Nephron progenitor cell (in vitro differentiated cells): ENCODE measurements at regions not wholly inside any gene's neighbourhood (a gene's known extent, or its start where the extent isn't known, plus 50 kb on each side); places are given as distances from the start of the nearest gene placed in this dataset.

Source experiments
- DNase-seq: peaks from one replicate; pipeline ENCODE4 v3.0.0; 2021
- H3K27ac Mint-ChIP-seq: 2 replicates; pipeline ENCODE4 v1.8.0; 2021; ENCODE audit warnings: mild to moderate bottlenecking, moderate library complexity, mixed read lengths
- H3K27me3 Mint-ChIP-seq: 2 replicates; pipeline ENCODE4 v1.8.0; 2021; ENCODE audit warnings: mild to moderate bottlenecking, low read depth, mixed read lengths; ENCODE audit not compliant: poor library complexity
- H3K36me3 Mint-ChIP-seq: 2 replicates; pipeline ENCODE4 v1.8.0; 2021; ENCODE audit warnings: low read depth, mixed read lengths
- H3K4me1 Mint-ChIP-seq: 2 replicates; pipeline ENCODE4 v1.8.0; 2021; ENCODE audit warnings: mixed read lengths
- H3K4me3 Mint-ChIP-seq: 2 replicates; pipeline ENCODE4 v1.8.0; 2021; ENCODE audit warnings: mild to moderate bottlenecking, moderate library complexity, mixed read lengths
- H3K9me3 Mint-ChIP-seq: 2 replicates; pipeline ENCODE4 v1.8.0; 2021; ENCODE audit warnings: mild to moderate bottlenecking, moderate library complexity, mixed read lengths
- TF ChIP-seq, protein P1 (sequence below): fragments of 200-600 bp; sonication (generic); IDR thresholded peaks from 2 replicates; pipeline ENCODE4 v1.5.0; 2021; ENCODE audit warnings: antibody characterized with exemption

DNA sequence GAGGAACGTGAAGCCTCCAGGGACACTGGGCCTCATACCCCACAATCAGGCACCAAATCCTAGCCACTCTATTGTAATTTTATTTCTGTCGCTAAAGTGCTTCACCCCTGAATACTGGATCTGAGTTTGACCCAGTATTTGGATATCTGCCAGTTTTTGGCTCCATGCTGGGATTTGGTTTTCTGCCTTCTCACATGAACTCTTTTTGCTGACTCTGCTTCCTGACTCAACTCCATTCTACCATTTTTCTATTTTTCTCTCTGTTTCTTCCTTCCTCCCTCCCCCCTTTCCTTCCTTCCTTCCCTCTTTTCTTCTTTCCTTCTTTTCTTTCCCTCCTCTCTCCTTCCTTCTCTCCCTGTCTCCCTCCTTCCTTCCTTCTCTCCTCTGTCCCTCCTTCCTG, 151.3 kb upstream of the GJB5 start:
- Mint-ChIP-seq H3K27me3 (peaks cover 48% of the 10 kb centered on the region), H3K4me3 (no peak overlapping the region), H3K4me1 (peaks cover 19% of the 10 kb centered on the region), H3K27ac (no peak overlapping the region), H3K9me3 (no peaks in the 10 kb centered on the region), H3K36me3 (no peaks in the 10 kb centered on the region)
- DNase-seq = no peak
- TF ChIP-seq, protein P1, sequence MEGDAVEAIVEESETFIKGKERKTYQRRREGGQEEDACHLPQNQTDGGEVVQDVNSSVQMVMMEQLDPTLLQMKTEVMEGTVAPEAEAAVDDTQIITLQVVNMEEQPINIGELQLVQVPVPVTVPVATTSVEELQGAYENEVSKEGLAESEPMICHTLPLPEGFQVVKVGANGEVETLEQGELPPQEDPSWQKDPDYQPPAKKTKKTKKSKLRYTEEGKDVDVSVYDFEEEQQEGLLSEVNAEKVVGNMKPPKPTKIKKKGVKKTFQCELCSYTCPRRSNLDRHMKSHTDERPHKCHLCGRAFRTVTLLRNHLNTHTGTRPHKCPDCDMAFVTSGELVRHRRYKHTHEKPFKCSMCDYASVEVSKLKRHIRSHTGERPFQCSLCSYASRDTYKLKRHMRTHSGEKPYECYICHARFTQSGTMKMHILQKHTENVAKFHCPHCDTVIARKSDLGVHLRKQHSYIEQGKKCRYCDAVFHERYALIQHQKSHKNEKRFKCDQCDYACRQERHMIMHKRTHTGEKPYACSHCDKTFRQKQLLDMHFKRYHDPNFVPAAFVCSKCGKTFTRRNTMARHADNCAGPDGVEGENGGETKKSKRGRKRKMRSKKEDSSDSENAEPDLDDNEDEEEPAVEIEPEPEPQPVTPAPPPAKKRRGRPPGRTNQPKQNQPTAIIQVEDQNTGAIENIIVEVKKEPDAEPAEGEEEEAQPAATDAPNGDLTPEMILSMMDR = no peak

DNA sequence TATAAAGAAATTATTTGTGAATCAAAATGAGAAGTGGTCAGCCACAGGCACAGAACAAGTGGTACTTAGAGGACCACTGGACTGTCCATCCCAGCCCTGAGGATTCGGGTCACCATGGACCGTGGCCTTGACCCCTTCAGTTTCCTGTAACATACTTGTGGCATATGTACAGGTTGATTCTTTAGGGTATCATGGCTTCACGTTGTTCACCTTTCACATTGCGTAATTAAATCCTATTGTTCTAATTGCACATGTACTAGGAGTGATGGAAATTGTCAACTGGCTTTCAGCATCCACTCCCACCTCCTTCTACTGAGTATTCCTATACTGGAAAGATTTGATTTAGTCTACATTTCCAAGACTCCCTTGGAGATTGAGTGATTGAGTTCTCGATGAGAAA, 148.3 kb upstream of the GJB5 start:
- Mint-ChIP-seq H3K36me3 (no peaks in the 10 kb centered on the region), H3K27me3 (peaks cover 43% of the 10 kb centered on the region), H3K4me1 (peaks cover 46% of the 10 kb centered on the region)

DNA sequence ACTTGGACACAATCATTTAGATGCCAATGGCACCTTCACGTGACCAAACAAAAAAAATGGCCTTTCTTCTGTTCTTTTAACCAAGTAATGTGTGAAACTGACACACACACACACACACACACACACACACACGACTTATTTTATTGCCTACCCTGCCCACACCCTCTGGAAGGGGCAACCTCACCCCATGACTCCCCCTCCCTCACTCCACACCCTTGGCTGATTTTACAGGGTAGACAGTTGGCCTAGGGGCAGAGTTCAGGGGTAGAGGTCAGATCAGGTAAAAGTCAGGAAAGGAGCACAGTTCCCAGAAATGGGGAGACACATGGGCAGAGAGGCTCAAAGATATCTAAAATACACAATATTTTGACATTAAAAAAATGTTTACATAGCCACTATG, 144.8 kb upstream of the GJB5 start:
- TF ChIP-seq, protein P1 = no peak
- Mint-ChIP-seq H3K4me3 (peak overlapping the region; percentile 20), H3K9me3 (no peaks in the 10 kb centered on the region), H3K36me3 (no peaks in the 10 kb centered on the region), H3K27ac (peak overlapping the region; percentile 24), H3K27me3 (peaks cover 26% of the 10 kb centered on the region), H3K4me1 (peaks cover 60% of the 10 kb centered on the region)
- DNase-seq = no peak

More for the DNA sequence above, 148.3 kb upstream of the GJB5 start:
- Mint-ChIP-seq H3K4me3 (no peak overlapping the region), H3K9me3 (no peaks in the 10 kb centered on the region), H3K27ac (no peak overlapping the region)
- DNase-seq = no peak
- TF ChIP-seq, protein P1 = no peak

DNA sequence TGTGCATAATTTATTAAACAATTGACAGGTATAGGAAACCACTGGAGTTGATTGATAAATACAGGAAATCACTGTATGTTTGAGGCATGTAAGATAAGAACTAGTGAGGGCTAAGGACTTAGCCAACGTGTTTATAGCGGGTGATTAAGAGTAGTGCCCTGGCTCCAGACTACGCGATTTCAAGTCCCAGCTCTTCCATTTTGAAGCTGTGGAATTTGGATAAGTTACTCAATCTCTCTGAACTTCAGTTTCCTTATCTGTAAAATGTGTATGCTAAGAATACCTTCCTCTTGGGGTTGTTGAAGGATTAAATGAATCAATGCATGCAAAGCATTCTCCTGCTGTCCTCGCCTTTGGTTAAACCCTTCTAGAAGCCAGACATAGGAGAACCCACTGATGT, 143.3 kb upstream of the GJB5 start:
- Mint-ChIP-seq H3K27ac (no peak overlapping the region), H3K4me3 (no peak overlapping the region), H3K36me3 (no peaks in the 10 kb centered on the region), H3K9me3 (no peaks in the 10 kb centered on the region), H3K27me3 (peaks cover 17% of the 10 kb centered on the region), H3K4me1 (peaks cover 62% of the 10 kb centered on the region)
- TF ChIP-seq, protein P1 = no peak
- DNase-seq = no peak

DNA sequence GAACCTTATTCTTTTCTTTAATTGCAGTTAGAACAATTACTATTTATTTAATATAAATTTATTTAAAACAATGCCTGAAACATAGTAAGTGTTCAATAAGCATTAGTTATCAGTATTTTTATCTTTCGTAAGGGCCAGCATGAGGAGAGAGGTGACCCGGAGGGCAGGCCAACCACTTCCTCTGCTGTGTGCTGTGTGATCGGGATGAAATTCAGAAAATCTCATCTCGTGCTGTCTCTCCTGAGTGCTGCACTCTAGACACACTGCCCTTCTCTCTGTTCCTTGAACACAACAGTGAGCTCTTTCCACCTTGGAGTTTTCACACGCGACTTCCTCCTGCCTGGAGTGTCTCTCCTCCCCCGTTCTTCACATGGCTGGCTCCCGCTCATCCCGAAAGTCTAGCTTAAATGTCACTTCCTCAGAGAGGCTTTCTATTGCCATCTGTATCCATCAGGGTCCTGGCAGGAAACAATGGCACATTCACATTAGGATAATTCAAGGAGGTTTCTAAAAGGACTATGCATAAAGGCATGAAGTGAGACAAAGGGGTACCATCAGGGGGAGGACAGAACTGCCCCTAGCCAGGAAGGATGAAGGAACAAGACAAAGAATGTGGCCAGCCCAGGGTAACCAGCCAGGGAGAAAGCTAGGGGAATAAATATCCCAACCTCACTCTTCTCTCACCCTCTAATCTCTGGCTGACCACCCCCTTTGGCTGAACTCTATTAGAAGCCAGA, 142.6 kb upstream of the GJB5 start:
- Mint-ChIP-seq H3K4me1 (peaks cover 65% of the 10 kb centered on the region), H3K4me3 (peak overlapping the region; percentile 32), H3K36me3 (no peaks in the 10 kb centered on the region), H3K27me3 (peaks cover 17% of the 10 kb centered on the region), H3K27ac (peak overlapping the region; percentile 41), H3K9me3 (no peaks in the 10 kb centered on the region)
- TF ChIP-seq, protein P1 = no peak
- DNase-seq = peak; percentile 20
